NCI-H1436 (cell line): ENCODE measurements at regions not wholly inside any gene's neighbourhood (a gene's known extent, or its start where the extent isn't known, plus 50 kb on each side); places are given as distances from the start of the nearest gene placed in this dataset.

Experiments used
- DNase-seq: peaks from one replicate; lab custom pipeline; 2025; lab: John Stamatoyannopoulos, UW

- DNase-seq: no peak
Measured at GRCh38 chr2:234835738-234836137, 116.1 kb upstream of the SH3BP4 start.

GRCh38 chr2:234834228-234834923, 117.4 kb upstream of the SH3BP4 start:
- no peak for DNase-seq

DNA sequence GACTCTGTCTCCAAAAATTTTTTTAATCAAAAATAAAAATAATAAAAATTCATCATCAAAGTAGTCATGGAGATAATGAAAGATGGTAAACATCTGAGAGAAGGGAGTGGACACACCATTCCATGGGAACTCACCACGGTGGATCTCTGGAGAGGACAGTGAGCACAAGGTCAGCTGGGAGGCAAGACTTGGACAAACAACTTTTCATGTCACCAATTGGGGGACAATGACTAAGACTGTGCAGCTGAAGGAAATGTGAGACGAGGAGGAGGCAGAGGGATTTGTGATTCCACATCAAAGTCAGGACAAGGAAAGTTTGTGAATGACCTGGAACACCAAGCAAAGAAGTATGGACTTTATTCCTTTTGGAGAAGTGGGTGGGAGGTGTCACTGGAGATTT, 121.0 kb upstream of the SH3BP4 start:
- DNase-seq: no peak

GRCh38 chr2:234829074-234829455, 122.8 kb upstream of the SH3BP4 start:
- DNase-seq: no peak

DNA sequence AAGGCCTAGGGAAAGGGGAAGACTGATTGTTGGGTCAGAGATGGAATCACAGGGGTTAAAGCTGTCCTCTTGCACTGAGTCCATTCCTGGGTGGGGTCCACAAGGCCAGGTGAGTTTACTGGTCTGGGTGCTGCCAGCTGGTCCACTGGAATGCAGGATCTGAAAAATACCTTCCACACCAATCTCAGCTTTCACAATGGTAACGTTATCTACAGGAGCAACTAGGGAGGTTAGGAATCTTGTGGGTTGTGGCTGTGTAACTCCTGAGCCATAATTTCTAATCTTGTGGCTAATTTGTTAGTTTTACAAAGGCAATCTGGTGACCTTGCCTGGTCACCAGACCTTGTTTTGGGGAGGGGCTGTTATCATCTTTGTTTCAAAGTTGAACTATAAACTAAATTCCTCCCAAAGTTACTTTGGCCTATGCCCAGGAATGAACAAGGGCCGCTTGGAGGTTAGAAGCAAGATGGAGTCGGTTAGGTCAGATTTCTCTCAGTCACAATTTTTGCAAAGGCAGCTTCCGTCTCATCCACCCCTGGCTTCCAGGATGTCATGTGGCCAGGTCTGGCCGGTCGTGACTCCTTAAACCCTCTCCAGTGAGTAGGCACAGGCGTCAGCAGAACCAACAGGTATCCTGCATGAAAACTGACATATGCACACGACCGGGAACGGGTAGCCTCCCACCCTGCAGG, 123.3 kb upstream of the SH3BP4 start:
- no peak for DNase-seq

DNA sequence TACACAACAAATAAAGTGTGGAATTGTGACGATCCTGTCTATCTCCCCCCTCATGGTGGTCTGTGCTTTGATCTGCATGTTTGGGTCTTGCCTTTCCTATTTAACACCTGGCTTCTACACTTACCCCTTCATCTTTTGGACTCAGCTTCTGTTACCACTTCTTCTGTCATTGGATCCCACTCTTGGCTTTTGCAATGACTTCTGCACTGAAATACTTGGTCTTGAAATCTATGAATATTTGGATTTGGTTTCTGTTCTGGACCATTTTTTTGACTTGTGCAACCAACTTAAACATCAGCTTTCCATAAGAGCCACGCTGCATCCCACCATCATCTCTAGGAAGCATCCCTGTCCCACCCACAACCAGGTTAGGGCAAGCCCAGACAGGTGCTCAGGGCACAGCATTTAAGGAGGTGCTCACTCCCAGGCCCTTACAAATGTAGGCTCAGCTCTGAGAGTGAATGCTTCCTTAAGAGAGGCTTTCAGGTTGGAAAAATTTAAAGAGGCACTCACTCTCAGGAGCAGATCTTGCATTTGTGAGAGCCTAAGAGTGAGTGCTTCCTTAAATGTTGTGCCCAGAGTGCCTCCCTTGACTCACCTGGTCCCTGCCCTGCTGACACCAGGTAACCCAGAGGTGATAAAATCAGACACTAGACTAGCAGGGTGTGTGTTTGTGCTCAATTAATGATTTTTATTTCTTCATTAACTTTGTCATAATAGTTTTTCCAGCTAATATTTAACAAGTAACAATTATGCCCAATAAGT, 124.5 kb upstream of the SH3BP4 start:
- no peak for DNase-seq

GRCh38 chr2:234826681-234827080, 125.1 kb upstream of the SH3BP4 start:
- DNase-seq: no peak

- no peak for DNase-seq
Measured at GRCh38 chr2:234825616-234826015, 126.2 kb upstream of the SH3BP4 start.

DNA sequence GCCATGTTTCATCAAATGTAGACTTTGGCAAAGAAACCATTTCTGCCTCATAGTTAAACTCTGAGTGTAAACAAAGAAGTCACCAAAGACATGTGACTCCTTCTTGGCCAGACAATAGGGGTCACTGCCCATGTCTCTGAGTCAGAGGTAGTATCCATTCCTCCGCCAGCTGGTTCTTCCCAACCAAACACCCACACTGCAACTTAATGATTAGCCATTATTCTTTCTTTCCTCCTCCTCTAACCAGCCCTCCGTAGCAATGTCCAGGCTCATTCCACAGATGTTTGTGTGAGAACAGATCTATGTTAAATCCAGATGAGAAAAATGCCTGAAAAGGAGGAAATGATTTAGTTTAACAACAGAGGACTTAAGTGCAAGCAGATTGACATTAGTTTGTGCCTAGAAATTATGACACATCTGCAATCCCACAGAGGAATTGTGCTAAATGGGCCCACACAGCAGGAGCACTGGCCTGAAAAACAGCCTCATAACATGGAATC, 127.9 kb upstream of the SH3BP4 start:
- no peak for DNase-seq

- no peak for DNase-seq
Measured at GRCh38 chr2:234823196-234823876, 128.5 kb upstream of the SH3BP4 start.

GRCh38 chr2:234821946-234822475, 129.8 kb upstream of the SH3BP4 start:
- no peak for DNase-seq

- no peak for DNase-seq
Measured at GRCh38 chr2:234818937-234819336, 132.9 kb upstream of the SH3BP4 start.

GRCh38 chr2:234816491-234816890, 135.3 kb upstream of the SH3BP4 start:
- DNase-seq: no peak

- no peak for DNase-seq
Measured at GRCh38 chr2:234816056-234816455, 135.8 kb upstream of the SH3BP4 start.

DNA sequence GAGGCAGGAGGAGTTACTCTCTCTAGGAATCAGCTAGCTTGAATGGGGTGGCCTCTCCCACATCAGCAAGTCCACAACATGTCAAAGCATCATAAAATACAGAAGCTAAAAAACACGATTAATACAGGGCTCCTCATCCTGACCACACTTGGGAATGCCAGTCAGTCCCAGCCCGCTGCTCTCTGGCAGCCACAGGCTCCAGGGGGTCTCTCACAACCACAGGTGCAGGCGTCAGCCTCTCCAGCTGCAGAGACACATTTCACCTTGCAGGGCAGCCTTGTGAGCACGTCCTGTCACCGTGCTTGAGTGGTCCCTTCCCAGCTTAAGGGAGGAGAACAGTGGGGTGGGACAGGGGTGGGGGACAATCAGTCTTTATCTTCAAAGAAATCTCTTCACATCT, 137.4 kb upstream of the SH3BP4 start:
- no peak for DNase-seq

- DNase-seq: no peak
Measured at GRCh38 chr2:234812851-234813250, 139.0 kb upstream of the SH3BP4 start.

GRCh38 chr2:234808907-234809306, 142.9 kb upstream of the SH3BP4 start:
- DNase-seq: no peak

GRCh38 chr2:234806818-234807217, 145.0 kb upstream of the SH3BP4 start:
- DNase-seq: no peak

GRCh38 chr2:234805836-234806235, 146.0 kb upstream of the SH3BP4 start:
- no peak for DNase-seq

- DNase-seq: no peak
Measured at GRCh38 chr2:234804704-234805103, 147.1 kb upstream of the SH3BP4 start.

DNA sequence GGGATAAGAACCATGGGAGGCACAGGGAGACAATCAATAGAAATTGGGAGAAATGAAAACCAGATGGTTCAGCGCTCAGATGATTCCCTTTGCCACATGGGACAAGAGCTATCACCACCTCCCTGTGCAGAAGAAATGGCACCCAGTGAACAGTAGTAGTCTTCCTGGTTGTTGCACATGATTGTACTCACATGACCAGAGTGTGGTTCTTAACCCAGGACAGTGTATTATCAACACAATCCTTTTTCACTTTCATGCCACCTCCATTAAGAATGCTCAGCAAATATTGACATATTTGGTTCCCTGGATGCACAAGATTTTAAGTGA, 149.0 kb upstream of the SH3BP4 start:
- no peak for DNase-seq
